Spleen (tissue), 11 donors: ENCODE measurements at regions not wholly inside any gene's neighbourhood (a gene's known extent, or its start where the extent isn't known, plus 50 kb on each side); places are given as distances from the start of the nearest gene placed in this dataset.

Source experiments
- DNase-seq: peaks from one replicate; pipeline ENCODE4 v3.0.0-alpha.2; 2020
- H3K27ac ChIP-seq, 8 donors: fragments of 200-600 bp; sonication (generic) in 7 of 8; 1 replicate in 4 of 8; 2 replicates in 4 of 8; pipeline versions ENCODE4 v1.5.0 to v1.8.0; 2016 to 2021; ENCODE audit warnings: inconsistent platforms in 4 of 8, mild to moderate bottlenecking in 4 of 8, moderate library complexity in 1 of 8
- H3K27me3 ChIP-seq, 7 donors: fragments of 200-600 bp; sonication (generic) in 6 of 7; replicated peaks in 1 of 7; 1 replicate in 4 of 7; 2 replicates in 3 of 7; pipeline versions ENCODE4 v1.5.0 to v1.8.0; 2016 to 2021; ENCODE audit warnings: inconsistent platforms in 3 of 7, mild to moderate bottlenecking in 1 of 7
- H3K36me3 ChIP-seq, 6 donors: fragments of 200-600 bp; sonication (generic) in 5 of 6; 1 replicate in 4 of 6; 2 replicates in 2 of 6; pipeline versions ENCODE4 v1.5.0 to v1.8.0; 2016 to 2021; ENCODE audit warnings: inconsistent platforms in 2 of 6
- H3K4me1 ChIP-seq, 6 donors: fragments of 200-600 bp; sonication (generic) in 5 of 6; 1 replicate in 3 of 6; 2 replicates in 3 of 6; pipeline versions ENCODE4 v1.5.0 to v1.8.0; 2016 to 2021; ENCODE audit warnings: inconsistent platforms in 3 of 6
- H3K4me3 ChIP-seq, 8 donors: fragments of 200-600 bp; sonication (generic) in 7 of 8; 1 replicate in 4 of 8; 2 replicates in 4 of 8; pipeline versions ENCODE4 v1.5.0 to v1.8.0; 2016 to 2021; ENCODE audit warnings: inconsistent platforms in 4 of 8, mild to moderate bottlenecking in 4 of 8, moderate library complexity in 2 of 8
- H3K9me3 ChIP-seq, 8 donors: fragments of 200-600 bp; sonication (generic) in 7 of 8; 1 replicate in 4 of 8; 2 replicates in 4 of 8; pipeline versions ENCODE4 v1.5.0 to v1.8.0; 2016 to 2021; ENCODE audit warnings: inconsistent platforms in 4 of 8
- CTCF ChIP-seq, 11 experiments: fragments of 200-600 bp in 7 of 11; fragments of 450-650 bp in 4 of 11; sonication (generic) in 4 of 11; IDR thresholded peaks in 8 of 11; conservative IDR thresholded peaks in 3 of 11; 1 replicate in 7 of 11; 2 replicates in 4 of 11; pipeline versions ENCODE4 v1.4.0 to v1.8.0; 2016 to 2021; ENCODE audit warnings: antibody characterized with exemption in 11 of 11, inconsistent platforms in 4 of 11, mild to moderate bottlenecking in 1 of 11
- POLR2A ChIP-seq, 3 donors: fragments of 450-650 bp; IDR thresholded peaks; one replicate each; pipeline ENCODE4 v1.5.1; 2017; ENCODE audit warnings: antibody characterized with exemption in 3 of 3, mild to moderate bottlenecking in 1 of 3
- POLR2AphosphoS5 ChIP-seq, 3 donors: sonication (generic); formaldehyde crosslinking; IDR thresholded peaks; one replicate each; pipeline ENCODE4 v1.5.1; 2017; ENCODE audit warnings: antibody characterized with exemption in 3 of 3
- WGBS, 5 donors: extraction: QIAGEN DNeasy Blood & Tissue Kit in 3 of 5; methylation state at CpG; one replicate each; pipeline versions ENCODE4 v1.1.5 to v1.1.7; 2013 to 2018; 5-methylcytosine and 5-hydroxymethylcytosine counted together
- intact Hi-C: fragments of 100-400 bp; cut with DNase I; formaldehyde crosslinking; loops from one replicate; pipeline ENCODE4 v1.15.0; 2023; ENCODE audit warnings: low total_unique reads
- donor health status: healthy with polysubstance abuse.
- donor health status: DM: no; HTN: no; CAD: no; lungs with moderate emphysema.
- donor health status: DM: no; HTN: no; CAD: no.
- donor health status: Bipolar disorder and iron deficiency.
- donor health status: healthy.
- donor health status: DM: no; HTN: no; CAD: no.
- donor health status: DM: yes; HTN: yes; CAD: no.

GRCh38 chr6:67736161-67736560, 898.9 kb upstream of the ADGRB3 start:
- no peaks in the 10 kb centered on the region for H3K4me1 ChIP-seq
- TF ChIP-seq POLR2A (IDR thresholded peaks at IDR 0.05) (no peak), POLR2AphosphoS5 (IDR thresholded peaks at IDR 0.05) (no peak), CTCF (IDR thresholded peaks at IDR 0.05 in 8 of 11, conservative IDR thresholded peaks at IDR 0.05 in 3 of 11) (no peak)
- no peak for DNase-seq
- no peak overlapping the region for H3K27ac ChIP-seq
- H3K36me3 ChIP-seq, result no peaks in the 10 kb centered on the region
- no peak overlapping the region for H3K4me3 ChIP-seq
- peaks cover 0 to 37% (median 15%) of the 10 kb centered on the region in 8 donors for H3K9me3 ChIP-seq
- H3K27me3 ChIP-seq, result no peaks in the 10 kb centered on the region
- intact Hi-C loops, result no loop called here

GRCh38 chr6:67735623-67736022, 899.5 kb upstream of the ADGRB3 start:
- WGBS, 5 donors, result 73 to 85% (median 80%) methylated on average over 1 of the region's 1 CpG
- Histone ChIP-seq H3K4me3 (no peak overlapping the region), H3K36me3 (no peaks in the 10 kb centered on the region), H3K9me3 (peaks cover 0 to 42% (median 17%) of the 10 kb centered on the region in 8 donors), H3K27ac (no peak overlapping the region), H3K4me1 (no peaks in the 10 kb centered on the region), H3K27me3 (no peaks in the 10 kb centered on the region)
- DNase-seq, result no peak
- intact Hi-C loops, result no loop called here
- TF ChIP-seq POLR2A (IDR thresholded peaks at IDR 0.05), result no peak
- no peak for TF ChIP-seq POLR2AphosphoS5 (IDR thresholded peaks at IDR 0.05)
- no peak for TF ChIP-seq CTCF (IDR thresholded peaks at IDR 0.05 in 8 of 11, conservative IDR thresholded peaks at IDR 0.05 in 3 of 11)

- Histone ChIP-seq H3K36me3 (no peaks in the 10 kb centered on the region), H3K9me3 (peaks cover 0 to 40% (median 23%) of the 10 kb centered on the region in 8 donors), H3K27ac (no peak overlapping the region), H3K4me3 (no peak overlapping the region), H3K27me3 (no peaks in the 10 kb centered on the region), H3K4me1 (no peaks in the 10 kb centered on the region)
- no peak for TF ChIP-seq POLR2AphosphoS5 (IDR thresholded peaks at IDR 0.05)
- TF ChIP-seq POLR2A (IDR thresholded peaks at IDR 0.05), result no peak
- TF ChIP-seq CTCF (IDR thresholded peaks at IDR 0.05 in 8 of 11, conservative IDR thresholded peaks at IDR 0.05 in 3 of 11), result no peak
- DNase-seq, result peak; percentile 69
- intact Hi-C loops, result no loop called here
- WGBS, 5 donors, result 75 to 93% (median 78%) methylated on average over 8 to 14 of the region's 14 CpGs
Measured at GRCh38 chr6:67722861-67723261, 912.2 kb upstream of the ADGRB3 start.

GRCh38 chr6:67717281-67717680, 917.8 kb upstream of the ADGRB3 start:
- Histone ChIP-seq H3K27me3 (no peaks in the 10 kb centered on the region), H3K36me3 (no peaks in the 10 kb centered on the region), H3K4me1 (no peaks in the 10 kb centered on the region), H3K4me3 (no peak overlapping the region), H3K27ac (no peak overlapping the region), H3K9me3 (peaks cover 0 to 3% (median 0%) of the 10 kb centered on the region in 8 donors)
- DNase-seq, result no peak
- intact Hi-C loops, result no loop called here
- WGBS, 5 donors, result 60 to 82% (median 76%) methylated on average over 3 of the region's 3 CpGs
- TF ChIP-seq POLR2A (IDR thresholded peaks at IDR 0.05) (no peak), POLR2AphosphoS5 (IDR thresholded peaks at IDR 0.05) (no peak), CTCF (IDR thresholded peaks at IDR 0.05 in 8 of 11, conservative IDR thresholded peaks at IDR 0.05 in 3 of 11) (no peak)
